Naive thymus-derived CD4-positive, alpha-beta T cell (primary cell): ENCODE measurements at regions not wholly inside any gene's neighbourhood (a gene's known extent, or its start where the extent isn't known, plus 50 kb on each side); places are given as distances from the start of the nearest gene placed in this dataset.
"Not testable (repeated sequence)": the region's sequence is repeated elsewhere in the genome, so short reads cannot be mapped to it uniquely, and the experiment has no call there.

Source experiments
- ATAC-seq: fragments of 150-1000 bp; cut with Tn5 transposase; 2 replicates; pipeline ENCODE4 v1.10.0; 2021; ENCODE audit warnings: mild to moderate bottlenecking, moderate library complexity
- CTCF ChIA-PET: fragments of 350-600 bp; sonication (Branson Sonifier 250); formaldehyde crosslinking; loops from one replicate; lab custom pipeline; 2021; ENCODE audit warnings: antibody characterized with exemption; lab: Charles Lee
- POLR2A ChIA-PET: fragments of 350-600 bp; sonication (Branson Sonifier 250); formaldehyde crosslinking; loops from one replicate; lab custom pipeline; 2021; ENCODE audit warnings: antibody characterized with exemption, inconsistent platforms; lab: Charles Lee
- DNase-seq, 9 donors: peaks; one replicate each; pipeline versions ENCODE4 v3.0.0 to v3.0.0-alpha.2; 2020 to 2022; ENCODE audit warnings: mixed read lengths in 1 of 9
- H3K27ac ChIP-seq: one replicate; pipeline ENCODE4 v1.7.0; 2013; ENCODE audit warnings: mild to moderate bottlenecking, low read depth, low read length, moderate library complexity
- H3K27me3 ChIP-seq, 2 donors: one replicate each; pipeline ENCODE4 v1.7.0; 2013; ENCODE audit warnings: low read length in 2 of 2, mild to moderate bottlenecking in 2 of 2, moderate library complexity in 2 of 2; ENCODE audit not compliant: control insufficient read depth in 2 of 2, insufficient read depth in 2 of 2
- H3K36me3 ChIP-seq, 3 experiments: 1 replicate in 2 of 3; 2 replicates in 1 of 3; pipeline ENCODE4 v1.7.0; 2013; ENCODE audit warnings: low read length in 3 of 3, mild to moderate bottlenecking in 3 of 3, moderate library complexity in 1 of 3; ENCODE audit not compliant: insufficient read depth in 3 of 3, control insufficient read depth in 2 of 3
- H3K4me1 ChIP-seq, 2 donors: one replicate each; pipeline ENCODE4 v1.7.0; 2013; ENCODE audit warnings: low read length in 2 of 2, mild to moderate bottlenecking in 2 of 2, moderate library complexity in 1 of 2; ENCODE audit not compliant: control insufficient read depth in 2 of 2, insufficient read depth in 2 of 2
- H3K4me3 ChIP-seq: 2 replicates; pipeline ENCODE4 v1.7.0; 2013; ENCODE audit warnings: mild to moderate bottlenecking, low read length
- H3K9me3 ChIP-seq, 3 experiments: 1 replicate in 2 of 3; 2 replicates in 1 of 3; pipeline ENCODE4 v1.7.0; 2013; ENCODE audit warnings: low read length in 3 of 3; ENCODE audit not compliant: control insufficient read depth in 2 of 3
- H3K27ac Mint-ChIP-seq, 9 donors: one replicate each; pipeline ENCODE4 v1.8.0; 2020 to 2022; ENCODE audit warnings: mixed read lengths in 9 of 9, mild to moderate bottlenecking in 8 of 9, moderate library complexity in 5 of 9, inconsistent platforms in 2 of 9
- H3K27me3 Mint-ChIP-seq, 5 donors: one replicate each; pipeline ENCODE4 v1.8.0; 2021 to 2022; ENCODE audit warnings: mixed read lengths in 5 of 5, mild to moderate bottlenecking in 1 of 5
- H3K36me3 Mint-ChIP-seq, 5 donors: one replicate each; pipeline ENCODE4 v1.8.0; 2020 to 2022; ENCODE audit warnings: mixed read lengths in 5 of 5, mild to moderate bottlenecking in 3 of 5, inconsistent platforms in 1 of 5
- H3K4me1 Mint-ChIP-seq, 7 donors: one replicate each; pipeline ENCODE4 v1.8.0; 2020 to 2022; ENCODE audit warnings: mixed read lengths in 7 of 7, mild to moderate bottlenecking in 3 of 7, inconsistent platforms in 1 of 7
- H3K4me3 Mint-ChIP-seq, 10 donors: one replicate each; pipeline ENCODE4 v1.8.0; 2020 to 2022; ENCODE audit warnings: mild to moderate bottlenecking in 10 of 10, mixed read lengths in 10 of 10, moderate library complexity in 6 of 10, inconsistent platforms in 2 of 10
- H3K9me3 Mint-ChIP-seq, 11 donors: one replicate each; pipeline ENCODE4 v1.8.0; 2020 to 2022; ENCODE audit warnings: mixed read lengths in 11 of 11, mild to moderate bottlenecking in 4 of 11, inconsistent platforms in 1 of 11, moderate library complexity in 1 of 11
- intact Hi-C, 2 donors: fragments of 100-400 bp; cut with micrococcal nuclease; formaldehyde crosslinking; loops; one replicate each; pipeline ENCODE4 v1.15.1; 2023

GRCh38 chr3:144953959-144954358 is 982.3 kb downstream of the DIPK2A start:
- intact Hi-C loops: no loop called here
- Mint-ChIP-seq H3K9me3 (peaks cover 0 to 19% (median 0%) of the 10 kb centered on the region in 11 donors), H3K4me3 (no peak overlapping the region), H3K27ac (no peak overlapping the region), H3K4me1 (no peaks in the 10 kb centered on the region), H3K36me3 (no peaks in the 10 kb centered on the region), H3K27me3 (no peaks in the 10 kb centered on the region)
- CTCF ChIA-PET: no interaction called here
- Histone ChIP-seq H3K27ac (no peak overlapping the region), H3K36me3 (no peaks in the 10 kb centered on the region), H3K4me3 (no peak overlapping the region), H3K4me1 (no peaks in the 10 kb centered on the region), H3K9me3 (no peaks in the 10 kb centered on the region), H3K27me3 (no peaks in the 10 kb centered on the region)
- ATAC-seq (no peak), DNase-seq (no peak)
- POLR2A ChIA-PET: no interaction called here

DNA sequence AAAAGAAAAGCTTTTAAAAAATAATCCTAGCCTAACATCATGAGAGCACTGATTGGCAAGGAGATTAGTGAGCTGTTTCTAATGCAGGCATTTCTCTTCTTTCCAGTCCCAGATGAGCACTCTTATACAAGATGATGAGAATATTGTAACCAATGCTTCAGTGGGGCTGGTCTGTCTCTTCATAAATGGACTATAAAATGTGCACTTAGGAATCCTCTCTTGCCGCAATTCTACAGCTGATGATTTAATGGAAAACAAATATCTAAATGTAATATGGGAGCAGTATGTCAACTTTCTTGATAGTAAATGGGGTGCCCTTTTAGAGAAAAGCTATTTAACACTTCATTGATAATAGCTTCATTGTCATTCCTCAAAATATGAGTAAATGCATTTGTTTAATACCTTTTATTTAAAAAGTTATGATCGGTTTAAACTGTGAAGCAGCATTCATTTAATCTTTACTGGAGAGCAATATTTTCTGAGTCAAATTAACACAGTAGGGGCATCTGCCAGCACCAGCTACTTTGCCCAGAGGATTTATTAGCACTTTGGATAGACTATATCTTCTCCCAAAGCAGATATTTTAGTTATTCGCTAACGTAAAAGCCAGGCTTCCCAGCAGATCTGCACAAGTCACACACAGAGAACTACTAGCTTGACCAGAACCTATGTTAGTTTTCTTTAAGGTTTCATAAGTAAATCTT is 985.9 kb downstream of the DIPK2A start:
- Histone ChIP-seq H3K4me3 (no peak overlapping the region), H3K27me3 (no peaks in the 10 kb centered on the region), H3K4me1 (no peaks in the 10 kb centered on the region), H3K9me3 (no peaks in the 10 kb centered on the region), H3K36me3 (no peaks in the 10 kb centered on the region), H3K27ac (no peak overlapping the region)
- no peaks in the 10 kb centered on the region for H3K27me3 Mint-ChIP-seq
- no peak overlapping the region for H3K27ac Mint-ChIP-seq
- H3K4me1 Mint-ChIP-seq: no peaks in the 10 kb centered on the region
- DNase-seq (no peak), ATAC-seq (no peak)
- H3K36me3 Mint-ChIP-seq: no peaks in the 10 kb centered on the region
- no peak overlapping the region for H3K4me3 Mint-ChIP-seq
- peaks cover 0 to 26% (median 2%) of the 10 kb centered on the region in 11 donors for H3K9me3 Mint-ChIP-seq
- CTCF ChIA-PET: no interaction called here
- POLR2A ChIA-PET: no interaction called here
- intact Hi-C loops: no loop called here

GRCh38 chr3:144963810-144964209 is 992.2 kb downstream of the DIPK2A start:
- peaks cover 0 to 15% (median 0%) of the 10 kb centered on the region in 11 donors for H3K9me3 Mint-ChIP-seq
- no peak overlapping the region for H3K27ac Mint-ChIP-seq
- intact Hi-C loops: no loop called here
- no peak overlapping the region for H3K4me3 Mint-ChIP-seq
- ATAC-seq (no peak), DNase-seq (no peak)
- no peaks in the 10 kb centered on the region for H3K4me1 Mint-ChIP-seq
- no peaks in the 10 kb centered on the region for H3K36me3 Mint-ChIP-seq
- Histone ChIP-seq H3K9me3 (no peaks in the 10 kb centered on the region), H3K27me3 (no peaks in the 10 kb centered on the region), H3K4me1 (no peaks in the 10 kb centered on the region), H3K4me3 (no peak overlapping the region), H3K27ac (no peak overlapping the region), H3K36me3 (no peaks in the 10 kb centered on the region)
- H3K27me3 Mint-ChIP-seq: no peaks in the 10 kb centered on the region
- CTCF ChIA-PET: no interaction called here
- POLR2A ChIA-PET: no interaction called here

DNA sequence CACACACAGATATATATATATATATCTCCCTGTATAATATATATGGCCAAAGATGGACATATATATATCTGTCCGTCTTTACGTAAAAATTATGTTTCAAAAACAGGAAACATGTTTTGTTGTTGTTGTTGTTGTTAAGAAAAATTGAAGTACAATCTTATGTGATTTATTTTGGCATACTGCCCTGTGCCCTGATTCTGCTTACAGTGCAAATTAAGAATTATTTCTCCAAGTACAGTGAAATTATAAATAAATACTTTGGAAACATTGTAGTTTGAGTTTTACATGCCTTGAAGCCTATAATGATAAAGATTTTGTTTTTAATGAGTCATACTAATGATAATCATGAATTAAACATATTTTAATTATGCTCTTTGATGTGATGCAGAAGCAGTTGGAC is 994.9 kb downstream of the DIPK2A start:
- no peak overlapping the region for H3K4me3 ChIP-seq
- H3K27me3 ChIP-seq: no peaks in the 10 kb centered on the region
- Mint-ChIP-seq H3K27ac (no peak overlapping the region), H3K36me3 (no peaks in the 10 kb centered on the region), H3K4me1 (no peaks in the 10 kb centered on the region), H3K27me3 (no peaks in the 10 kb centered on the region), H3K4me3 (no peak overlapping the region), H3K9me3 (peaks cover 0 to 7% (median 1%) of the 10 kb centered on the region in 11 donors)
- POLR2A ChIA-PET: no interaction called here
- no peaks in the 10 kb centered on the region for H3K9me3 ChIP-seq
- DNase-seq (no peak), ATAC-seq (no peak)
- no peaks in the 10 kb centered on the region for H3K36me3 ChIP-seq
- CTCF ChIA-PET: no interaction called here
- H3K27ac ChIP-seq: no peak overlapping the region
- intact Hi-C loops: no loop called here
- no peaks in the 10 kb centered on the region for H3K4me1 ChIP-seq

- no peak for DNase-seq
- intact Hi-C loops: no loop called here
Observed at GRCh38 chr3:144968750-144969350, 997.2 kb downstream of the DIPK2A start.

GRCh38 chr3:144984481-144984880 is 1012.9 kb downstream of the DIPK2A start:
- H3K4me1 Mint-ChIP-seq, H3K4me3 Mint-ChIP-seq, ATAC-seq, H3K27ac ChIP-seq, H3K4me3 ChIP-seq, H3K36me3 ChIP-seq, DNase-seq, H3K27ac Mint-ChIP-seq, CTCF ChIA-PET, H3K27me3 ChIP-seq, H3K27me3 Mint-ChIP-seq, H3K36me3 Mint-ChIP-seq, H3K4me1 ChIP-seq, intact Hi-C loops, H3K9me3 ChIP-seq, POLR2A ChIA-PET: not testable (repeated sequence)
- peaks cover 0 to 19% (median 5%) of the 10 kb centered on the region in 11 donors for H3K9me3 Mint-ChIP-seq

More at GRCh38 chr3:144968750-144969350, 997.2 kb downstream of the DIPK2A start:
- H3K4me1 Mint-ChIP-seq: no peaks in the 10 kb centered on the region
- ChIA-PET POLR2A (no interaction called here), CTCF (no interaction called here)
- no peak for ATAC-seq
- H3K27ac Mint-ChIP-seq: no peak overlapping the region
- H3K4me3 Mint-ChIP-seq: no peak overlapping the region
- H3K9me3 Mint-ChIP-seq: peaks cover 0 to 5% (median 0%) of the 10 kb centered on the region in 11 donors
- no peaks in the 10 kb centered on the region for H3K4me1 ChIP-seq
- H3K36me3 ChIP-seq: no peaks in the 10 kb centered on the region
- no peaks in the 10 kb centered on the region for H3K27me3 ChIP-seq
- no peak overlapping the region for H3K27ac ChIP-seq
- H3K27me3 Mint-ChIP-seq: no peaks in the 10 kb centered on the region
- H3K36me3 Mint-ChIP-seq: no peaks in the 10 kb centered on the region
- no peaks in the 10 kb centered on the region for H3K9me3 ChIP-seq
- no peak overlapping the region for H3K4me3 ChIP-seq

- CTCF ChIA-PET: no interaction called here
- Histone ChIP-seq H3K27me3 (no peaks in the 10 kb centered on the region), H3K4me3 (no peak overlapping the region), H3K4me1 (no peaks in the 10 kb centered on the region), H3K36me3 (no peaks in the 10 kb centered on the region), H3K9me3 (no peaks in the 10 kb centered on the region), H3K27ac (no peak overlapping the region)
- Mint-ChIP-seq H3K36me3 (no peaks in the 10 kb centered on the region), H3K9me3 (peaks cover 0 to 28% (median 4%) of the 10 kb centered on the region in 11 donors), H3K27ac (no peak overlapping the region), H3K4me3 (no peak overlapping the region), H3K4me1 (no peaks in the 10 kb centered on the region), H3K27me3 (no peaks in the 10 kb centered on the region)
- intact Hi-C loops: no loop called here
- no peak for DNase-seq
- POLR2A ChIA-PET: no interaction called here
- no peak for ATAC-seq
Observed at GRCh38 chr3:144989807-144990206, 1018.2 kb downstream of the DIPK2A start.
